Suppressor macrophage treated with lipopolysaccharide for 1 hour (primary cell): ENCODE measurements at regions not wholly inside any gene's neighbourhood (a gene's known extent, or its start where the extent isn't known, plus 50 kb on each side); places are given as distances from the start of the nearest gene placed in this dataset.

Source experiments
- DNase-seq, 3 donors: peaks; one replicate each; pipeline ENCODE4 v3.0.0-alpha.2; 2020 to 2022

DNA sequence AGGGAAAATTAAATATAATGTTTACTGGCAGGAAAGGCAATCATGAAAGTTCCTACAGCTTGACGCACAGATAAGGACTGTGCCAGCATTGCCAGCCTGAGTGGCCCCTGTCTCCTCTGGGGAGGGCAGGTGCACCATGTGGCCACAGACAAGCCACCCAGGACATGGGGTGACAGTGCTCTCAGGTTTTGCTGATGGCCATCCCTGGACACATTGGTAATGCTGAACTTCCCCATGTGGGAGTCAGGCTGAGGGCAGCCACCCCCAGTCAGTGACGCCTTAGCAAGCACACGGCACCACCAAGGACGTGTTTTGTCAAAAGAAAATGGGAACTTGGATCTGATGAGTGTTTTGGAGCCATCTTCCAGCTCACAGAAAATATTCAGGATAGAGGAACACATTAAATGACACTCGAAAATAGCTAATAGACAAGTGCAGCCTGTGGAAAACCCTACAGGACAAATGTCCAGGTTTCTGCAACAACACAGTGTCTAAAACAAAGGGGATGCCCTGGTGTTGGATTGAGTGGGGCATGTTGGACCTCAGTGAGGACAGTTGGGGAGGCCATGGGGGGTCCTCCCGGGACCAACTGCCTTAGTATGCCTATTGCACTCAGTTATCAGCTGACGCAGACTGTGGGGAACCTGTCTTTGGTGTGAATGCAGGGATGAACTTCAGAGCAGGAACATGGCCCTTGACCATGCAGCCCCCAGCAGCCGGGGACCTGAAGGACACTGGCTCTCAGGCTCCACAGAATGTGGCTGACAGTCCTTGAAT lies 1450.5 kb downstream of the BRD1 start:
- DNase-seq, result no peak

DNA sequence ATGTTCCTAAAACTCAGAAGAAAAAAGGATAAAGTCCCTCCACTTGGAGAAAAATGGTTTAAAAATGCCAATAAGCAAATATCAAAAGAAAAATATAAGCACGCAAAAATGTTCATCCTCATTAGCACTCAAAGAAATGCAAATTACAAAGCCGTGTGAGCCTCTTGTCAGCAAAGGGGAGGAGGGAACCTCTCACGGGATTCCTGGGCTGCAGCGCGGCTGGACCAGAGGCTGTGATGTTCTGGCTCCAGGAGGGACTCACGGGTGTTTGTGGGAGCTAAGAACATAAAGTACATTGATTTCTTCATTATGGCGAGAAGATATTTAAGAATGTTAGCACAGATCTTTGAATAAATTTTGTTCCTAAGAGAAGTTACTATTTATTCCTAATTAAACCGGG lies 1451.2 kb downstream of the BRD1 start:
- no peak for DNase-seq

DNA sequence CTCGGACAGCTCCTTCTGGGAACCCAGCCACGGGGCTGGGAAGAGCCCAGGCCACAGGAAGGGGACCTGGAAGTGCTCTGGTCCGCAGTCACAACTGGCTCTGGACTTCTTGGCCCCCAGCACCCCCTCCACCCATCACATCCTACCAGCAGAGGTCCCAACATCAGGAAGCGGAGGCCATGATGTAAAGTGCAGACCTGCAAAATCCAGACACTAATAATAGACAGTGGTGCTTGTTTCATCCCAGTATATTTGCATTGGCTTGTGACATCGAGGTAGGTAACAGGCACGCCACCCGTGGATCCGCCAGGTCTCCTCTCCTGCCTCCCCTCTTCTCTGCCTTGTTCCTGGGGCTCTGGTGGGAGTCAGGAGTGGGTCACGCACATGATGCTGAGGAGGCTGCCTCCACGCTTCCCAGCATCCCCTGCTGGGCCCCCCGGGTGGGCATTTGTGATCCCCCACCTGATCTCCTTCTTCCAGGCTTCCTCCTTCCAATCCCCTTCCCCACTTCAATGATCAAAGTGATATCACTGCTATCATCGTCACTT lies 1454.0 kb downstream of the BRD1 start:
- no peak for DNase-seq

DNA sequence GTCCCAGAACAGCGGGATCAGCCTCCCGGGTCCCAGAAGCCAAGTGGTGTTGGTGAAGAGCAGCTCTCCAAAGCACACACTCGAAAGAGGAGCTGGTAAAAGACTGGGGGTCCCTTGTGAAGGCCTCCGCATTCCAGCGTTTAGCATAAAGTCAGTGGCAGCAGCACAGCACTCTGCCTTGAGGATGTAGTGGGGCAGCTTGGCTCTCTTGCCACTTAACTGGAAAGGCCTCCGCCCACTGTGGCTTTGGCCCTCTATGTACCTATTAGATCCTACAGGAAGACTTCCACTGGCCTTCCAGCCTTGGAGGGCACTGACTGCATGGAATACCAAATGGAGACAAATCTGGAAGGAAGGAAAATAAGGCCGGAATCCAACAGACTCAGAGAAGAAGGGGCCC lies 1455.3 kb downstream of the BRD1 start:
- no peak for DNase-seq

DNA sequence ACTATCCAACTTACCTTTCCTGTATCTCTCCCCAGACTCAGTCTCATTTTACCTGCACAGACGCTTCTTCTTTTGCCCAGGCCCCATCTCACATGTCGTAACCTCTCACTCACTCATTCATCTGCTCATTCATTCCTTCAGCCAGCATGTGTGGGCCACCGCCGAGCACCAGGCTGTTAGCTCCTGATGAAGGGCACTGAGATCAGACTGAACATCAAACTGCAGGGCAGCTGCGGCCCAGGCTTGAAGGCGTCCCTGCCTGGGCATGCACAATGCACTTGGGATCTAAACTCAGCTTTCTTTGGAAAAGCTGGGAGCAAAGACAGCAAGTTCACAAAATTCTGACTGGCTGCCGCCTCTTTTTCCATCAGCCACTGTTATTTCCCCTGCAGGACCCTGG lies 1456.3 kb downstream of the BRD1 start:
- DNase-seq, result no peak

DNA sequence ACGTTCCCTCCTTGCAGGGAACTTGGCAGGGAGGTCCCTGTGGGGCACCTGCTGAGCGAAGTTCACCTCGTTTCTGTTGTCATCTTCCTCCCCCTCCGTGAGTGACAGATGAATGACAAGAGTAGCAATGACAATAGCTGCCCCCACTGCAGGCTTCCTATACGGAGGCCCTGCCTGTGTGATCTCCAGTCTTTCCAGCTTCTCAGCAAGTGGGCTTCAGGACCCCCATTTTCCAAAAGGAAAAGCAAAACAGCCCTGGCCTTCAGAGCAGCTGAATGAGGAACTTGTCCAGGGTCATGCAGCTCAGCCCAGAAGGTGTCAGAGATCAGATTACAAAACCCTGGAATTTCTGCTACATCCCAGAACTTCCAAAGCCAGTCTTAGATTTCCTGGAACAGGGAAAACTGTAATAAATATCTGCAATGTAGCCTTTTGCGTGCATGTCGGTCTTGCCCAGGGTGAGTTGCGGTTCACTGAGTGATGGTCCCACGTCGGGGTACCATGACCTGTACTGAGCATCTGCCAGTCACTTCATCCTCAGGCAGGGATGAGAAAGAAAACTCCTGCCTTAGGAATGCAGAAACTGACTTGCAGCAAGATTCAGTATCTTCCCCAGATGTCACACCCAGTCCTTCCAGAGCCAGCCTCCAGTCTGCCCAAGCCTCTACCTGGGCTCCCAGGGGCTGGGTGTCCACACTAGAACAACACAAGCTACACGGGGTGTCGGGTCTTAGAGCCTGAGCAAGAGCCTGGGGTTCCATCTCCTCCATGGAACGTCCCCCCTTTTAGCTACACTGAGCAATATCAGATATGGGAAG lies 1457.0 kb downstream of the BRD1 start:
- no peak for DNase-seq

DNA sequence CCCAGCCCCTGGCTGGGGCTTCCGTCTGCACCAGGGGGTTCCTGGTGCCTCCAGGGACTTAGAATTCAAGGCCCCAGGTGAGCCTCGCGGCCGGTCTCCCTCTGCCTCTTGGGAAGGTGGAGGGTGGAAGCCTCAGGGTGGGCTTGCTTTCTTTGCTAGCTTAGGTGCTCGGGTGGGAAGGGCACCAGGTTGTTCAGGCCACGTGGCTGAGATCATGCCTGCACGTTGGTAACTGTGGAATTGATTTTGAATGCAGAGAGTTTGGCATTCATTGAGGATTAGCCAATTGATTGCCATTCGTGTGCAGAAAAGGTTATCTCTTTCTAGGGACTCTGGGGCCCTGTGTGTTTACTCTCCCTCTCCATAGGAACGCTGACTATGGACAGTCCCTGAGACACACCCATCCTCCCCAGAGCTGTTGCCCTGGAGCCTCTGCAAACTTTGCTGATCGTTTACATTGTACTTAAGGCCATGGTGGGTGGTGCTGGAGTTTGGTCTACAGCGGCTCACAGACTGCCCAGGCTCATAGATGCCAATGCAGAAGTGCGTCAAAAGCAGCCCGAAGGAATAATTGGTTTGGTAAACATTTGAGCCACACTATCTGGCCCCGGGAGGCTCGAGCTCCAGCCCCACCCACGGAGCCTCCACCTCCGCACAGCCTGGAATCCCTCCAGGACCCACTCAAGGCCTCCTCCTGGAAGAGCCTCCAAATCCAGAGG lies 1457.7 kb downstream of the BRD1 start:
- no peak for DNase-seq

DNA sequence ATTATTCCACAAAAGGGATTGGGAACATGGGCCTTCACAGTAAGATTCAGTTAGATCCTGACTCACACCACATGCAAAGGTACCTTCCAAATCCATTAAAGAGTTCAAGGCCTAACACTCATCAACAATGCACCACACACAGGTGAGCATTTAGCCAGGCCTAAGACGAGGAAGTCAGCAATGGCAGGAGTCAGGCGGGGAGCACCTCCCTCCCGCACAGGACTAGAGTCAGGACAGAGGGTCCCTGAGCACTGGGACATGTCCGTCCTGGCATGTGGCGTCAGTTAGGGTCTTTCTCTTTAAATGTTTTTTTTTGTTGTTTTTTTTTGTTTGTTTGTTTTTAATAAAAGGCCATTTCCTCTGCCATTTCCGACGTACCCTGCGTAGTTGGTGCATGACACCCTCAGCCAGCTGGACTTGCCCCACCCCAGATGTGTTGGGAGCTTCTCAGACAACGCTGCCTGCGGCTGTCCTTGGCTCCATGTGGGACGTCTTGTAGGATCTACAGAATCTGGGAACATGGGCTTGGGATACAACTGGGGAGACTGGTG lies 1458.6 kb downstream of the BRD1 start:
- no peak for DNase-seq

DNA sequence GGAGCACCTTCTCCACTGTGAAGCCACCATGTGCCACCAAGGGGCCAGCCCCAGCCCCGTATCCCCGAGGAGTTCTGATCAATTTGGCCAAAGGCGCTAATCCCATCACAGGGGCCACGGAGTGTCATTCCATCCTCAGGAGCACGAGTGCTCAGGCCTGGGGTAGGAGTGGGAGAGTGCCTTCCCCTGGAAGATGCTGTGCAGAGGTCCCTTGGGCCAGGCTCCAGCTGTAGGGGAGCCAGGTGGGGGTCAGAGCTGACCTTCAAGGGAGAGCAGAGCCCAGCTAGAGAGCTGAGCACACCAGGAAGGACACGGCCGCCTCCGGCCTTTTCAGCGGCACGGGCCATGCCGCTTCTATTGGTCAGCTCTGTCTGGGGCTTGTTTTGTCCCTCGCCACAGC lies 1459.9 kb downstream of the BRD1 start:
- DNase-seq, result no peak

DNA sequence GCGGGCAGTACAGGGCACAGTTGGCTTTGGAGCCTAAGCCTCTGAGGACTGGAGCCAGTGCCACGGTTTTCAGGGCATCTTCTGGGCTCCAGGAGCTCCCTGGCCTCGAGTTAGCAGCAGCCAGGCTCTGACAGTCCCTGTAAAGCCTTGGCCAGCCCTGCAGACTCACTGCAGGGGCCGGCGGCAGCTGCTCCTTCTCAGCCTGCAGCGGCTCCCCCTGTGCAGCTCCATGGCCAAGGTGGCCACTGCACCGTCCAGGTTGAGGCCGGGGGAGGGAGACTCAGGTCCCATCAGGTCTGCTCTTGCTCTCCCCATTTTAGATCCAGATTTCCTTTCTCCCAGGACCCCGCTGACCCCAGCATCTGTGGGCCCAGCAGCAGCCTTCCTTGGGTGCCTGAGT lies 1461.1 kb downstream of the BRD1 start:
- no peak for DNase-seq

DNA sequence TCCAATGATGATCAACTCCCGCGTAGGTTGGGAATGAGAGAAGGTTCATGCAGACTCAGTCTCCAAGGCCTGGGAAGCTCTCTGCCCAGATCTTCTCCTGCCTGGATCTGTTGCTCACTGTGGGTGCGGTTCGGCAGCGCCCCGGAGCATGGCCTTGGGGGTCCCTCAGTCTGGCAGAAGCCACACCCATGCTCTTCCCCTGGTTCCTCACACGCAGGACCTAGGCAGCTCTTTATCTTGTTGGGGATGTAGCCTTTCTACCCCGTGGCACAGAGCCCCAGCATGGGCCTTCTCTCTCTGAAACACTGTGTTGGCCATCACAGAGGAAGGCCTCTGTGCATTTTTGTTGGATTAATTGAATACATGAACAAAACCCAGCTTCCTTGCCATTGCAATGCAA lies 1461.6 kb downstream of the BRD1 start:
- DNase-seq, result no peak

DNA sequence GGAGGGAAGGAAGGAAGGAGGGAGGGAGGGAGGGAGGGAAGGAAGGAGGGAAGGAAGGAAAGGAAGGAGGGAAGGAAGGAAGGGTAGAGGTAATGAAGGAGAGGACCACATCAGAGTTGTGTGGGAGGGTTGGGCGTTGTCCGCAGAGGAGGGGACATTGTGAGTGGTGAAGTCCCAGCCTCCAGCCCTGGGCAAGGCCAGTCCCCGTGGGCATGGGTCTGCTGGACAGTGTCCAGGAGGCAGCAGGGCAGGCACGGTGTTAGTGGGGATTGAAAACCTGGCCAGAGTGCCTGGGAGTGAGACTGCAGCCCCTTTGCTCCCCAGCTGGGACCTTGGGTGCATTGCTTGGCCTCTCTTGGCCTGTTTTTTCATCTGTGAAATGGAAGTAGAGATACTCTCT lies 1462.3 kb downstream of the BRD1 start:
- no peak for DNase-seq

DNA sequence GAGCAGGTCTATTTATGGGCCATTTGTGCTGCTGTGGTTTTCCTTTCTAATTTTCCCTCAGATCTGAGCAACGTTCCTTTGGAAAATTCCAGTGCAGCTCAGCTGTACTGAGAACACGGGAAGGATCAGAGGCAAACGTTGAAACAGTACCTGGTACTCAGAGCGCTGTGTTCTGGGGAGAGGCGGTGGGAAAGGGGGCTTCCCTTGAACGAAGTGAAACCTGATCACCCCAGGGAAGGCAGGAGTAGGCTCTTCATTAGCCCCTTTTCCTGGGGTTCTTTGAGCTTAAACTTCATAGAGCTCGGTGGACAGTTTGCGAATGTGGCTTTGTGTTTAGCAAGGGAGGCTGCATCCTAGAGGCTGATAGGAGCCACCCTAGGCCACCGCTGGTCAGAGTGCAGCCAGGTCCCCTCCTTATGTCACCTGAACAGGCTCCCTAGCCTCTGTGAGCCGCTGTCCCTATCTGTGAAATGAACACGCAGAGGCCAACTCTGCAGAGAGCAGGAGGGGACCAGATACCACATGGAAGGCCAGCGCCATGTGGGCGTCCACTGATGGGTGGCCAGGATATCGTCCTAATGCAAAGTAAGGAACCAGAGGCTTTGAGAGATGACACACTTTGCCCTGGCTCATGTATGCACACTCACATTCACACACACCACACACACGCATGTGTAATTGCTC lies 1464.8 kb downstream of the BRD1 start:
- no peak for DNase-seq

DNA sequence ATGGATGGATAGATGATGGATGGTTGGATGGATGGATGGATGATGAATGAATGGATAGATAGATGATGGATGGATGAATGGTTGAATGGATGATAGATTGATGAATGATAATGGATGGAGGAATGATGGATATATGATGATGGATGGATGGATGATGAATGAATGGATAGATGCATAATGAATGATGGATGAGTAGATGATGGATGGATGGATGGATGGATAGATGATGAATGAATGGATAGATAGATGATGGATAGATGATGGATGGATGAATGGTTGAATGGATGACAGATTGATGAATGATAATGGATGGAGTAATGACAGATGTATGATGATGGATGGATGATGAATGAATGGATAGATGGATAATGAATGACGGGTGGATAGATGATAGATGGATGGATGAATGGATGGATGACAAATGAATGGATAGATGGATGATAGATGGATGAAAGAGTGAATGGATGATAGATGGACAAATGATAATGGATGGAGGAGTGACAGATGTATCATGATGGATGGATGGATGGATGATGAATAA lies 1466.5 kb downstream of the BRD1 start:
- DNase-seq, result no peak

DNA sequence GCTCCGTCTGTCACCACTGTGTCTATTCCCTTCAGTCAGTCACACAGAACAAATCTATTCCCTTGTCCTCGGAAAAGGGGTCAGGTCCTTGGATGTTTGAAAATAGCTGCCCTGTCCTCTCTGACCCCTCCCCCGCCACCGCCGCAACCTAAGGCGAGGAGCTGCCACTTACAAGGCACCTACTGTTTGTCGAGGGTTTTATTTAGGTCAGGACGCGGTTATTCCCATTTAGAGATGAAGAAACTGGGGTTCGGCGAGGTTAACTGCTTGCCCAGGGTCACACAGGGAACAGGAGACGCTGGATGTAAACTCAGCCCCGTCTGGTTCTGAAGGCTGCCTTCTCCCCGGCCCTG lies 1468.1 kb downstream of the BRD1 start:
- no peak for DNase-seq

DNA sequence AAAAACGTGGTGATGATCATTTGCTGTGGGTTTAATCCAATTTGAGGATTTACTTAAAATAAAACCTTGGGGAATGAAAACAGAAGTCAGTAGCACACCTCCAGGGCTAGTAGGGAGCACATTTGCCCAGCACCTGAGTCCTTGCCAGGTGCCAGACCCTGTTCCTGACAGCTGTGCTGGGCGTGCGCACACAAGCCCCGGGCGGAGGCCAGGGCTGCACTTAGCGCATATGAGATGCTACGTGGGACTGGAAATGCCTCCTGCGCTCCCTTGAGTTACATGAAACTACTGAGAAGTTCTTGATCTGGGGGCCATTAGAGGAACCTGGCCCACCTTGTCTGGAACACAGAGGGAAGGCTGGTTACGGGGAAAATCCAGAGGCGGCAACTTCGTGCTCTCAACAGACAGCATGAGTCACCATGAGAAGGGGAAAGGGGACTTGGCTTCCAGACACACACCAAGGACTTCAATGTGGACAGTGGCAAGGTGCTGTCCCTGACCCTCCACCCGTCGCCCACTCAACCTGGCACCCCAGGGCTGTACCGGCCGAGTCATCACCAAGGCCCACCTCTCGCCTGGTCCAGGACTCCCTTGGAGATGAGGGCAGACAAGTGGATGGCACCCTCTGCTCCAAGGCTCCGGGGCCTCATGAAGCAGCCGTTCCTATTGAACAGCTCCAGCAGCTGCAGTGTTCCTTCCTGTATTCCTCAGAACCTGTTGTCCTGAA lies 1468.6 kb downstream of the BRD1 start:
- no peak for DNase-seq

DNA sequence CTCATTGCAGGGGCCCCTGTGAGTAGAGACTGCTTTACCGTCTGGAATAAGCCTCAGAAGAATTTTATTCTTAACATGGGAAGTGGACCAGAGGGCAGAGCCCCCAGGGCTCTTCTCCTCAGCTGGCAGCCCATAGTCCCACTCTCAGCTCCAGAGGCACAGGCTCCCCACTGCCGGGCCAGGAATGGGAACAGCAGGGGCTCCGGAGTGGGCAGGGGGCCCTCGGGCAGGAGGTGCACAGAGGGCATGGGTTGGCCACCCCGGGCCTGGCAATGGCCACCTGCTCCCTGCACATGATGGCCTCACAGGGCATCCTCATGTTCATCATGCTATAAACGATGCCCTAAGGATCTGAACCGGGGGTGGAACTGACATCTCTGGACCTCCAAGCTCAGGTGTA lies 1469.7 kb downstream of the BRD1 start:
- DNase-seq, result no peak

DNA sequence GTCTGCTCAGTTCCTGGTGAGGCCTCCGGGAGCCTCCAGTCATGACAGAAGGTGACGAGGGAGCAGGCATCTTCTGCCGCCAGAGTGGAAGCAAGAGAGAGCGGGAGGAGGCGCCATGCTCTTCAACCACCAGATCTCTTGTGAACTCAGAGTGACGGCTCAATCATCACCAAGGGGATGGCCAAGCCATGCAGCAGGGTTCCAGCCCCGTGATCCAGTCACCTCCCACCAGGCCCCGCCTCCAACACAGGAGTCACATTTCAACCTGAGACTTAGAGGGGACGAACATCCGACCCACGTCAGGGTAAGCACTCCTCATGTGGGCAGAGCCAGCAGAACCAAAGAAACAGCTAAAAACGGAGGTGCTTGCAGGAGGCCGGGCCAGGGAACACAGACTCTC lies 1470.5 kb downstream of the BRD1 start:
- DNase-seq, result no peak

DNA sequence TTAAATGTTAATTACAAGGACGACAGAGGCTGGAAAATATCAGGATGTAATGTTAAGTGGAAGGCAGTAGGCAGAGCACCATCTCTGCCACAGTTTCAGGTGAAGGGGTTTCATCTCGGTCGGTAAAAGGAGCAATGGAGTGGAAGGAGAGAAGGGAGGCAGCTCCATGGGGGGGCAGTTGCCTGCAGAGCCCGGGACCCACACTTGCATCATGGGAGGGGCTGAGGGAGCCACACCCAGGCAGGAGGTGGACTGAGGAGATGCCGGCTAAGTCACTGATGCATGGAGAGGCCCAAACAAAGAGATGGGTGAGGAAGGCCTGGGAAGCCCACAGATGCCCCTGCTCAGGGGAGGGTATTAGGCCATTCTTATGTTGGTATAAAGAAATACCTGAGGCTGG lies 1470.9 kb downstream of the BRD1 start:
- DNase-seq, result no peak

DNA sequence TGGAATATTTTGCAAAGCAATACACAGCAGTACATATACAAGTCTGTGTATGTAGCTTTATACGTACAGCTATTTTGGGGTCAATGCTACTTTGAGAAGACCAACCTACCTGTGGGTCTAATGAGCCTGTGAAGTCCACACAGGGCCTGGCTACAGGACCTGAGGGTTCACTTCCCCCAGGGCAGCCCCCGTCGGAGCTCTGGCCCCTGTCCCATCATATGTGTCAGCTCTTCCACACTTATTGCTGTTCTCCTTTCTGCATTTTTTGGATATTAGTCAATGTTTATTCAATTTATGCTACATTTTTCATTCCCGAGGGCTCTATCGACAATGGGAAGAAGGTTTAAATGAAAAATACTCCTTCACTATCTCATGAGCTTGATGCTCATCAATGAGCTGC lies 1473.6 kb downstream of the BRD1 start:
- no peak for DNase-seq

DNA sequence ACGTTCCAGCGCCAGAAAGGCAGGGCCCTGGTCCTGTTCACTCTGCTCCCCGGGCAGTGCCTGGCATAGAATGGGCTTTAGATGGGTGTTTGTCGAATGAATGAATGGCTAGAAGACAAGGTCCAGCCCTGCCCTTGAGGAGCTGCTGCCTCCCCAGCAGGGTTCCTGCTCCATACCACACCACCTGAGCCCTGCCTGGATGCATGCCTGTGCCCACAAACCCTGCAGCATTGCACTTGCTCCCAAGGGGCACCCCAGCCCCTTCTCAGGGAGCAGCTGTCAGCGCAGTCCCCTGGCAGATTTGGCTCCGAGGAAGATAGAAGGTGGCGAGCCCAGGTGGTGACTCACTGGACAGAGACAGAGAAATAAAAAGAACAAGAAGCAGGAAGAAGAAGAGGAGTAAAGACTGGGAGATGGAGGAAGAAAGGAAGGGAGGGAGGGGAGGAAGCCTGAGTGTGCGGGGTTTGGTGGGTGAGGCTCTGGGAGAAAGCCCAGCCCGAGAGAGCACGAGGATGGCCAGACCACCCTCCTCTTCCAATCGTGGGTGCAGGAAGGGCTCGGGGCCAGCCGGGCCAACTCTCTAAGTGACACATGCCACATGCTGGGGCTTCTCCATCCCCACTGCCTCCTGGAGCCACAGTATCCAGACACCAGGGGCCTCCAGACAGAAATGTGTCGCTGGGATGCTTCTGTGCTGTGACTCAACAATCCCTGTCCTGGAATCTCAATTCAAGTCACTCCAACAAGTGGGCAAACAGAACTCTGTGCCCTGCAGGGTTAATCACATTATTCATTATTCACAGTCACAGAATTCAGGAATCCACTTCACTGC lies 1474.3 kb downstream of the BRD1 start:
- no peak for DNase-seq
